ENCODE measurements at regions not wholly inside any gene's neighbourhood (a gene's known extent, or its start where the extent isn't known, plus 50 kb on each side); places are given as distances from the start of the nearest gene placed in this dataset.

GRCh38 chr6:145396499-145396898, 338.8 kb downstream of the EPM2A start:
- no peak for TF ChIP-seq CTCF (IDR thresholded peaks at IDR 0.05; ENCODE audit: low read depth, low read length)
- H3K27ac ChIP-seq (ENCODE audit: low read depth, low read length): no peak overlapping the region
- DNase-seq (ENCODE audit: low read depth, low spot score): no peak
- ChIA-PET POLR2A (no interaction called here), CTCF (no interaction called here)
- H3K27me3 ChIP-seq (ENCODE audit: control insufficient read depth, insufficient read depth, low read length): no peaks in the 10 kb centered on the region
- H3K9me3 ChIP-seq (ENCODE audit: control insufficient read depth, insufficient read depth, low read length): no peaks in the 10 kb centered on the region
- H3K4me3 ChIP-seq (ENCODE audit: low read depth, low read length): no peak overlapping the region

GRCh38 chr6:145400508-145400907, 334.8 kb downstream of the EPM2A start:
- no peak for DNase-seq (ENCODE audit: low read depth, low spot score)
- Histone ChIP-seq H3K27me3 (ENCODE audit: control insufficient read depth, insufficient read depth, low read length) (no peaks in the 10 kb centered on the region), H3K27ac (ENCODE audit: low read depth, low read length) (no peak overlapping the region), H3K4me3 (ENCODE audit: low read depth, low read length) (no peak overlapping the region), H3K9me3 (ENCODE audit: control insufficient read depth, insufficient read depth, low read length) (no peaks in the 10 kb centered on the region)
- ChIA-PET POLR2A (no interaction called here), CTCF (no interaction called here)
- TF ChIP-seq CTCF (IDR thresholded peaks at IDR 0.05; ENCODE audit: low read depth, low read length): no peak

- CTCF ChIA-PET: no interaction called here
- DNase-seq (ENCODE audit: low read depth, low spot score): no peak
These were observed 330.2 kb downstream of the EPM2A start for GRCh38 chr6:145405006-145405551.

GRCh38 chr6:145406783-145407182, 328.5 kb downstream of the EPM2A start:
- H3K4me3 ChIP-seq (ENCODE audit: low read depth, low read length): no peak overlapping the region
- H3K9me3 ChIP-seq (ENCODE audit: control insufficient read depth, insufficient read depth, low read length): no peaks in the 10 kb centered on the region
- DNase-seq (ENCODE audit: low read depth, low spot score): no peak
- TF ChIP-seq CTCF (IDR thresholded peaks at IDR 0.05; ENCODE audit: low read depth, low read length): no peak
- H3K27ac ChIP-seq (ENCODE audit: low read depth, low read length): no peak overlapping the region
- CTCF ChIA-PET: no interaction called here
- POLR2A ChIA-PET: no interaction called here
- no peaks in the 10 kb centered on the region for H3K27me3 ChIP-seq (ENCODE audit: control insufficient read depth, insufficient read depth, low read length)

More at GRCh38 chr6:145405006-145405551, 330.2 kb downstream of the EPM2A start:
- no peak overlapping the region for H3K4me3 ChIP-seq (ENCODE audit: low read depth, low read length)
- H3K9me3 ChIP-seq (ENCODE audit: control insufficient read depth, insufficient read depth, low read length): no peaks in the 10 kb centered on the region
- POLR2A ChIA-PET: no interaction called here
- no peak overlapping the region for H3K27ac ChIP-seq (ENCODE audit: low read depth, low read length)
- H3K27me3 ChIP-seq (ENCODE audit: control insufficient read depth, insufficient read depth, low read length): no peaks in the 10 kb centered on the region
- no peak for TF ChIP-seq CTCF (IDR thresholded peaks at IDR 0.05; ENCODE audit: low read depth, low read length)

- Histone ChIP-seq H3K27ac (ENCODE audit: low read depth, low read length) (no peak overlapping the region), H3K4me3 (ENCODE audit: low read depth, low read length) (no peak overlapping the region), H3K27me3 (ENCODE audit: control insufficient read depth, insufficient read depth, low read length) (peaks cover 5% of the 10 kb centered on the region), H3K9me3 (ENCODE audit: control insufficient read depth, insufficient read depth, low read length) (no peaks in the 10 kb centered on the region)
- ChIA-PET POLR2A (no interaction called here), CTCF (no interaction called here)
- DNase-seq (ENCODE audit: low read depth, low spot score): no peak
- no peak for TF ChIP-seq CTCF (IDR thresholded peaks at IDR 0.05; ENCODE audit: low read depth, low read length)
These were observed 319.7 kb downstream of the EPM2A start for GRCh38 chr6:145415616-145416015.

Measured in AG04450 (cell line).